ENCODE measurements at regions not wholly inside any gene's neighbourhood (a gene's known extent, or its start where the extent isn't known, plus 50 kb on each side); places are given as distances from the start of the nearest gene placed in this dataset.
"Not testable (repeated sequence)": the region's sequence is repeated elsewhere in the genome, so short reads cannot be mapped to it uniquely, and the experiment has no call there.

DNA sequence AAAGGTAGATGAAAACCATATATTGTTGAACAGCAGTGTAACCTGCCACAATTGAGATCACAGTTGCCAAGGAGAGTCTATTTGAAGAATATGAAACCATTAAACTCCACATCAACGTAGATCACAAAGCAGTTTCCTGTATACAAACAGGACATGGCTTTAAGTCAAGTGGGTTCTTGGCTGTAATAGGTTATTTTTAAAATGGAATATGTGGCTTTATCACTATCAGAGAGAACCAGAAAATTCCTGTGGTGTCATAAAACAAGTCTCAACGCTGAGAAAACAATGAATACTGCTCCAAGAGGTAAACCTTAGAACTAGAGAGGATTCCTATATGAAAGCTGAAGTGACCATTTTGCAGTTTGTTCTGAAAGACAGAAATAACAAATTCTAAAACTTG is 999.7 kb downstream of the CDH11 start:
- no peak for DNase-seq (ENCODE audit: low read depth, low spot score)

GRCh38 chr16:64121473-64121872 is 1000.4 kb downstream of the CDH11 start:
- no peak for DNase-seq (ENCODE audit: low read depth, low spot score)

DNA sequence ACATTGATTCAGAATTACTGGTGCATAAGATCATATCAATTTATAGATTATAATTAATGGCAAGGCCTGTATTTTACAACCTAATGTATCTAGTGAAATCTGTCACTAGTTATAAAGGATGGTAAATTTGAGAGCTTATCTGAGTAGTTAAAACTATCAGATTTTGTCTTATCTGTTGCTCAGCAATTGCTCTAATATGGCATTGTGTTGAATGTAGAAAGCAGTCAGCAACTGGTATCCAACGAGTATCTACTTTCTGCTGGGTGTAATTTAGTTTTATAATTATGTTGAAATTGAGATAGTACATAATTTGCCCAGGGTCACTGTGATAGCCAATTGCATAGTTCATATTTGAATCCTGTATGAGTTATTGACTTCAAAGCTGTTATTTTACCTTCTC is 1005.7 kb downstream of the CDH11 start:
- no peak for DNase-seq (ENCODE audit: low read depth, low spot score)

DNA sequence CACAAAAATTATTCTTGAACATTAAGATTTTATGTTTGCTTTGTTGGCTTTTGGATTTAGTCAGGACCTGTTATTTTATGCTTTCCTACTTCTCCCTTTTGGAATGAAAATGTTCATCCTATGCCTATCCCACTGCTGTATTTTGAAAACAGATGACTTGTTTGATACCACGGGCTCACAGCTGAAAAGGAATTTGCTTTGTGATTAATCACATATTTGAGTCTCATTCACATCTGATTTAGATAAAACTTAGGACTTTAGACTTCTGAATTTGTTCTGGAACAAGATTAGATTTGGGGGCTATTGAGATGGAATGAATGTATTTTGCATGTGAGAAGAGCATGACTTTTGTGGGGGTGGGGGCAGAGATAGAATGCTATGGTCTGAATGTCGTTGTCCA is 1012.6 kb downstream of the CDH11 start:
- no peak for DNase-seq (ENCODE audit: low read depth, low spot score)

DNA sequence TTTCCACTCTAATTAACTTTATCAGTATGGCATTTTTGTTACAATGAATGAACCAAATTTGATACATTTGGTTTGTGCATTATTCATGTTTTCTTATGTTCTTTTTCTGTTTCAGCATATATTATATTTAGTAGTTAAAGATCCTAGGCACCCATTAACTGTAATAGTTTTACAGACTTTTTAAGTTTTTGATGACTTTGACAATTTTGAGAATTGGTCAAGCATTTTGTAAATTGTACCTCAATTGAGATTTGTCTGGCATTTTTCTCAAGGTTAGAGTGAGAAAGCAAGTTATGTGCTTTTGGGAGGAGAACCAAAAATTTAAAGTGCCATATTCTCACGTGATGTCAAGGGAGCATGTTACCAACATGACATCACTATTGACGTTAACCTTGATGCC is 1019.2 kb downstream of the CDH11 start:
- DNase-seq (ENCODE audit: low read depth, low spot score), result no peak

DNA sequence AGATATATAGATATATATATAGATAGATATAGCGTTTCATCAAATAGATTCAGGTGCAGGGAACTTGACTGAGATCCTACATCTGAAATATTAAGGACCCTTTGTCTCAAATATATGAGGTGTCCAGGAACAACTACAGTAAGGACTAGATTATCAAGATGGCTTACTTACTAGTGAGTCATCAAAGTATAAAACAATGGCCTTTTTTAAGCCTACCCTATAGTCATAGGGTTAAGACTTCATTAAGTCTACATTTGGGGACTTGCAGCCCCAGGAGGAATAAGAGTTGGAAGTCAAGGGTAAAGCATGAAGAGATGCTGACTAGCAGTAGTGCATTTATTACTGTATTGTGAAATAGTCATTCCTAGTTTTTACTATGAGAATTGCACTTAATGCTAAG is 1023.4 kb downstream of the CDH11 start:
- DNase-seq (ENCODE audit: low read depth, low spot score), result no peak

GRCh38 chr16:64096689-64097088 is 1025.2 kb downstream of the CDH11 start:
- DNase-seq (ENCODE audit: low read depth, low spot score), result no peak

- no peak for DNase-seq (ENCODE audit: low read depth, low spot score)
These were observed 1026.8 kb downstream of the CDH11 start for GRCh38 chr16:64094992-64095634.

GRCh38 chr16:64094181-64094965 is 1027.5 kb downstream of the CDH11 start:
- DNase-seq (ENCODE audit: low read depth, low spot score), result no peak

- no peak for DNase-seq (ENCODE audit: low read depth, low spot score)
These were observed 1029.6 kb downstream of the CDH11 start for GRCh38 chr16:64092271-64092670.

- DNase-seq (ENCODE audit: low read depth, low spot score), result no peak
These were observed 1031.5 kb downstream of the CDH11 start for GRCh38 chr16:64090327-64090726.

- no peak for DNase-seq (ENCODE audit: low read depth, low spot score)
These were observed 1032.2 kb downstream of the CDH11 start for GRCh38 chr16:64089697-64090096.

DNA sequence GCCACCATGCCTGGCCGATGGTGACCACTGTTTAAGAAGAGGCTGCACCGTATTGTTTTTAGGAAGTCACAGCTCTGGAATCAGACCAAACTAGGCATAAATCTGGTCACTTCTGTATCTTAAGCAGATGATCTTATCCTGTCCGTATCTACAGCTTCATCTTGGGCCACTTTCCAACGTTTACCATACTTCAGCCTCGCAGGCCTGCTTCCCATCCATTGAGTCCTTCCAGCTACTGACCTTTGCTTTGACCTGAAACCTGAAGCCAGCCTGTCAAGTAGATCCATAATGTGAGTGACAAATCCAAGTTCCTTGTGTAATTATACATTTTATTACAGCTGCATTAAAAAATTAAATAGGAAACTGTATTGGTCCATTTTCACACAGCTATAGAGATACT is 1033.0 kb downstream of the CDH11 start:
- no peak for DNase-seq (ENCODE audit: low read depth, low spot score)

GRCh38 chr16:64085296-64085695 is 1036.6 kb downstream of the CDH11 start:
- no peak for DNase-seq (ENCODE audit: low read depth, low spot score)

- no peak for DNase-seq (ENCODE audit: low read depth, low spot score)
These were observed 1037.2 kb downstream of the CDH11 start for GRCh38 chr16:64084706-64085105.

GRCh38 chr16:64083428-64084129 is 1038.3 kb downstream of the CDH11 start:
- DNase-seq (ENCODE audit: low read depth, low spot score), result no peak

- no peak for DNase-seq (ENCODE audit: low read depth, low spot score)
These were observed 1044.6 kb downstream of the CDH11 start for GRCh38 chr16:64077242-64077641.

DNA sequence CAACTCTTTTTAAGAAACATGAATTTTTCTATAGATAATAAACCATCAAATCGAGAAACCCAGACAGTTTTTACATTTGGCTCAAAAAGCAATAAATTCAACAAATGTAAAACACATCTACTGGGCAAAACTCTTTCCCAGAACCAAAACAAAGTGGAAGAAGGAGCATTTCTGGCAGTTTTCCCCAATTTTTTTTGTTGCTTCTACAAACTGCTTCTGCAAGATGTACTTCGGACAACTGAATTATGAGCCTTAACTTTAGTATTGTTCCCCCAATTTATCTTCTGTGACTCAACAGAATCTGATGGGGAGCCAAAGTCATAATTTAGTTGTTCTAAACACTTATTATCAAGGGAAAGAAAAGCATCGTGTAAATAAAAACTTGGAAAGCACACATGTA is 1047.2 kb downstream of the CDH11 start:
- no peak for DNase-seq (ENCODE audit: low read depth, low spot score)

GRCh38 chr16:64072131-64072730 is 1049.6 kb downstream of the CDH11 start:
- DNase-seq (ENCODE audit: low read depth, low spot score), result not testable (repeated sequence)

- no peak for DNase-seq (ENCODE audit: low read depth, low spot score)
These were observed 1056.3 kb downstream of the CDH11 start for GRCh38 chr16:64065523-64065922.

GRCh38 chr16:64061621-64062020 is 1060.2 kb downstream of the CDH11 start:
- DNase-seq (ENCODE audit: low read depth, low spot score), result no peak

- no peak for DNase-seq (ENCODE audit: low read depth, low spot score)
These were observed 1061.2 kb downstream of the CDH11 start for GRCh38 chr16:64060631-64061030.

Data from brain pericyte (primary cell).